CD4-positive, CD25-positive, alpha-beta regulatory T cell (primary cell): ENCODE measurements at regions not wholly inside any gene's neighbourhood (a gene's known extent, or its start where the extent isn't known, plus 50 kb on each side); places are given as distances from the start of the nearest gene placed in this dataset.

Source experiments
- ATAC-seq, 2 donors: fragments of 150-1000 bp; cut with Tn5 transposase; one replicate each; pipeline ENCODE4 v1.10.0; 2021; ENCODE audit warnings: low read depth in 2 of 2, moderate number of reproducible peaks in 2 of 2, moderate library complexity in 1 of 2
- DNase-seq, 3 donors: peaks; one replicate each; pipeline versions ENCODE4 v3.0.0 to v3.0.0-alpha.2; 2012 to 2022; ENCODE audit warnings: mixed read lengths in 1 of 3
- H3K27ac ChIP-seq: one replicate; pipeline ENCODE4 v1.7.0; 2013; ENCODE audit warnings: mild to moderate bottlenecking, low read length; ENCODE audit not compliant: insufficient read depth, poor library complexity, severe bottlenecking
- H3K27me3 ChIP-seq: one replicate; pipeline ENCODE4 v1.7.0; 2013; ENCODE audit warnings: low read length; ENCODE audit not compliant: control insufficient read depth, insufficient read depth
- H3K36me3 ChIP-seq: one replicate; pipeline ENCODE4 v1.7.0; 2013; ENCODE audit warnings: mild to moderate bottlenecking, low read length, moderate library complexity; ENCODE audit not compliant: control insufficient read depth, insufficient read depth
- H3K4me1 ChIP-seq: 2 replicates; pipeline ENCODE4 v1.7.0; 2013; ENCODE audit warnings: mild to moderate bottlenecking, low read length; ENCODE audit not compliant: insufficient read depth, control insufficient read depth, poor library complexity, severe bottlenecking
- H3K4me3 ChIP-seq: one replicate; pipeline ENCODE4 v1.7.0; 2013; ENCODE audit warnings: low read depth, mild to moderate bottlenecking, low read length, moderate library complexity
- H3K9me3 ChIP-seq, 2 experiments: 1 replicate in 1 of 2; 2 replicates in 1 of 2; pipeline ENCODE4 v1.7.0; 2013; ENCODE audit warnings: low read length in 2 of 2, mild to moderate bottlenecking in 1 of 2, moderate library complexity in 1 of 2; ENCODE audit not compliant: control insufficient read depth in 2 of 2
- H3K27ac Mint-ChIP-seq, 3 donors: one replicate each; pipeline ENCODE4 v1.8.0; 2020 to 2022; ENCODE audit warnings: mild to moderate bottlenecking in 3 of 3, mixed read lengths in 3 of 3, moderate library complexity in 2 of 3
- H3K27me3 Mint-ChIP-seq: one replicate; pipeline ENCODE4 v1.8.0; 2022; ENCODE audit warnings: mild to moderate bottlenecking, mixed read lengths
- H3K36me3 Mint-ChIP-seq: one replicate; pipeline ENCODE4 v1.8.0; 2020; ENCODE audit warnings: mixed read lengths
- H3K4me1 Mint-ChIP-seq, 4 donors: one replicate each; pipeline ENCODE4 v1.8.0; 2020 to 2022; ENCODE audit warnings: mixed read lengths in 4 of 4, mild to moderate bottlenecking in 1 of 4
- H3K4me3 Mint-ChIP-seq, 4 donors: one replicate each; pipeline ENCODE4 v1.8.0; 2020 to 2022; ENCODE audit warnings: mild to moderate bottlenecking in 4 of 4, mixed read lengths in 4 of 4, moderate library complexity in 3 of 4
- H3K9me3 Mint-ChIP-seq, 7 donors: one replicate each; pipeline ENCODE4 v1.8.0; 2020 to 2022; ENCODE audit warnings: mixed read lengths in 7 of 7, mild to moderate bottlenecking in 3 of 7, moderate library complexity in 2 of 7

DNA sequence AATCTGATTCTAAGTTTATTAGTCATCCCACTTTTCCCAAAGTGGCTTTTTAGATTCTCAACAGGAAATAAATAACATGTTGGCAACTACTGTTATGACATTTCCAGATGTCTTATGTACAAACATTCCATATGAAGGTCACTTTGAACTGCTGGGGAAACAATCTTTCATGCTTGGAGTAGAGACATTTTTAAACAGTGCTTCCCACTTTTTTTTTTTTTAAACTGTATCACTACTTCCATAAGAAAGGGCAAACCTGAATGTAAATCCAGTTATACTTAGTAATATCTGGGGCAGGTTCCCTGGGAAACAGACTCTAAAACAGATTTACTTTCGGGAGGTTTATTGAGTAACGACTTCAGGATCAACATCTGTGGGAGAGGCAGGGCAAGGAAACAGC, 473.8 kb downstream of the TAFA4 start:
- no peak for ATAC-seq
- Mint-ChIP-seq H3K27ac (no peak overlapping the region), H3K9me3 (peaks cover 0 to 6% (median 4%) of the 10 kb centered on the region in 7 donors), H3K4me1 (no peaks in the 10 kb centered on the region), H3K4me3 (no peak overlapping the region), H3K27me3 (peaks cover 6% of the 10 kb centered on the region), H3K36me3 (peaks cover 6% of the 10 kb centered on the region)
- no peaks in the 10 kb centered on the region for H3K27me3 ChIP-seq
- no peaks in the 10 kb centered on the region for H3K9me3 ChIP-seq
- H3K4me1 ChIP-seq = no peaks in the 10 kb centered on the region
- no peaks in the 10 kb centered on the region for H3K36me3 ChIP-seq
- H3K4me3 ChIP-seq = no peak overlapping the region
- no peak overlapping the region for H3K27ac ChIP-seq
- no peak for DNase-seq

DNA sequence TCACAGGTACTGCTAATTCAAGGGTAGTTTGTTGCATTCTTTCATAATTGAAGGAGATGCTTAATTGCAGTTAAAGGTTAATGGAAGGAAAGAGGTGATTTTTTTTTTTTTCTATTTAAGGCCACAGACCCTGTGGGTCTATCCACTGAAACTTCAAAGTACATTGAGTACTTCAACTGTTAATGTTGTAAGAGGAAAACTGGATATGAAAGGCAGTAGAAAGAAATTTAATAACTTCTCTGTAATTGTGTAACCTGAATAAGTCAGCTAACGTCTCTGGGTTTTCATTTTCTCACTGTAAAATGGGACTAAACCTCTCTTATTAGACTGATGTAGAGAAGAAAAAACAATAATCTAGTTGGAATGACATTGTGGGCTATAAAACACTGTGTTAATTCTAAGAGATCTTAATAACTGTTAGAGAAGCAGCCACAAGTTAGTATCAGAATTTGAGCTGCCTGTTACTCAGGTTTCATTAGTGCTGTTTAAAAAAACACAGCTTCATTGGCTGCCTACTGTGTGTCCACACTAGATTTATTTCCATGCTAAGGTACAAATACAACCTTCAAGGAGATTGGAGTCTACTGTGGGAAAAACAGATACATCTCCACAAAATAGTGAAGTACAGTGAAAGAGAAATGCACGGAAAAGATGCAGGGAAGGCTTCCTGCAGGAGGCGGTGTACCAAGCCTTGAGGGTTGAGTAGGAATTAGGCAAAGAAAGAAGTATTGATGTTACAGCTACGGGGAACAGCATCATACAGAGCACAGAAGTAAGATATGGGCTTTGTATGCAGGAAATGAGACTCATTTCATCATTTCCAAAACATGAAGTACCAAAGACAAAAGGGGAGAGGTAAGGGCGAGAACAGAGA, 483.6 kb downstream of the TAFA4 start:
- no peak overlapping the region for H3K4me3 ChIP-seq
- H3K4me1 ChIP-seq = no peaks in the 10 kb centered on the region
- peaks cover 0 to 5% (median 2%) of the 10 kb centered on the region in 7 donors for H3K9me3 Mint-ChIP-seq
- H3K27me3 Mint-ChIP-seq = peaks cover 5% of the 10 kb centered on the region
- H3K4me1 Mint-ChIP-seq = no peaks in the 10 kb centered on the region
- no peak overlapping the region for H3K27ac ChIP-seq
- no peak overlapping the region for H3K4me3 Mint-ChIP-seq
- no peak overlapping the region for H3K27ac Mint-ChIP-seq
- no peaks in the 10 kb centered on the region for H3K9me3 ChIP-seq
- DNase-seq = no peak
- no peak for ATAC-seq
- no peaks in the 10 kb centered on the region for H3K27me3 ChIP-seq
- no peaks in the 10 kb centered on the region for H3K36me3 ChIP-seq
- no peaks in the 10 kb centered on the region for H3K36me3 Mint-ChIP-seq

DNA sequence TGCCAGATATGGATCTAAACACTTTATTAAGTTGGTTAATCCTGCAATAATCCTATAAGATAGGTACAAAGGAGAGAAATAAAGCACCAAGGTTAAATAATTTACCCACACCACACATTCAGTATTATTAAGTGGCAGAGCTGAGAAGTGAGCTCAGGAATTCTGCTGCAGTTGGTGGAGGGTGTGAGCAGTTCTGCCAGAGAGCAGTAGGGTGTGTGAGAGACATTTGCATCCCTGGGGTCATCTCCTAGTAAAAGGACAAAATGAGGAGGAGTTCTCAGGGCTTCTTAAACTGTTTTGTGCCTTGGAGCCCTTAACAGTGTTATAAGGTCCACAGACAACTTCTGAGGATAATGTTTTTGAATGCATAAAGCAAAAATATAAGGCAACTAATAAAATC, 484.5 kb downstream of the TAFA4 start:
- Histone ChIP-seq H3K4me1 (no peaks in the 10 kb centered on the region), H3K9me3 (no peaks in the 10 kb centered on the region), H3K36me3 (no peaks in the 10 kb centered on the region), H3K27ac (no peak overlapping the region), H3K27me3 (no peaks in the 10 kb centered on the region), H3K4me3 (no peak overlapping the region)
- no peak overlapping the region for H3K4me3 Mint-ChIP-seq
- DNase-seq = no peak
- H3K36me3 Mint-ChIP-seq = no peaks in the 10 kb centered on the region
- H3K4me1 Mint-ChIP-seq = no peaks in the 10 kb centered on the region
- peaks cover 0 to 5% (median 2%) of the 10 kb centered on the region in 7 donors for H3K9me3 Mint-ChIP-seq
- H3K27ac Mint-ChIP-seq = no peak overlapping the region
- peaks cover 5% of the 10 kb centered on the region for H3K27me3 Mint-ChIP-seq
- ATAC-seq = no peak

DNA sequence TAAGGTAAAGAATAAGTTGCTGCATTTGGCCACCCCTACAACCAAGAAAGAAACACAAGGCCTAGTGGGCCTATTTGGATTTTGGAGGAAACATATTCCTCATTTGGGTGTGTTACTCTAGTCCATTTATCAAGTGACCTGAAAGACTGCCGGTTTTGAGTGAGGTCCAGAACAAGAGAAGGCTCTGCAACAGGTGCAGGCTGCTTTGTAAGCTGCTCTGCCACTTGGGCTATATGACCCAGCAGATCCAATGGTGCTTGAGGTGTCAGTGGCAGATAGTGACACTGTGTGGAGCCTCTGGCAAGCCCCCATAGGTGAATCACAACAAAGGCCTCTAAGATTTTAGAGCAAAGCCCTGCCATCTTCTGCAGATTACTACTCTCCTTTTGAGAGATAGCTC, 491.3 kb downstream of the TAFA4 start:
- Histone ChIP-seq H3K27ac (no peak overlapping the region), H3K27me3 (no peaks in the 10 kb centered on the region), H3K4me1 (no peaks in the 10 kb centered on the region), H3K36me3 (no peaks in the 10 kb centered on the region), H3K9me3 (no peaks in the 10 kb centered on the region), H3K4me3 (no peak overlapping the region)
- Mint-ChIP-seq H3K27me3 (peaks cover 5% of the 10 kb centered on the region), H3K27ac (no peak overlapping the region), H3K4me1 (no peaks in the 10 kb centered on the region), H3K9me3 (peaks cover 0 to 5% (median 0%) of the 10 kb centered on the region in 7 donors), H3K4me3 (no peak overlapping the region), H3K36me3 (no peaks in the 10 kb centered on the region)
- ATAC-seq (no peak), DNase-seq (no peak)

DNA sequence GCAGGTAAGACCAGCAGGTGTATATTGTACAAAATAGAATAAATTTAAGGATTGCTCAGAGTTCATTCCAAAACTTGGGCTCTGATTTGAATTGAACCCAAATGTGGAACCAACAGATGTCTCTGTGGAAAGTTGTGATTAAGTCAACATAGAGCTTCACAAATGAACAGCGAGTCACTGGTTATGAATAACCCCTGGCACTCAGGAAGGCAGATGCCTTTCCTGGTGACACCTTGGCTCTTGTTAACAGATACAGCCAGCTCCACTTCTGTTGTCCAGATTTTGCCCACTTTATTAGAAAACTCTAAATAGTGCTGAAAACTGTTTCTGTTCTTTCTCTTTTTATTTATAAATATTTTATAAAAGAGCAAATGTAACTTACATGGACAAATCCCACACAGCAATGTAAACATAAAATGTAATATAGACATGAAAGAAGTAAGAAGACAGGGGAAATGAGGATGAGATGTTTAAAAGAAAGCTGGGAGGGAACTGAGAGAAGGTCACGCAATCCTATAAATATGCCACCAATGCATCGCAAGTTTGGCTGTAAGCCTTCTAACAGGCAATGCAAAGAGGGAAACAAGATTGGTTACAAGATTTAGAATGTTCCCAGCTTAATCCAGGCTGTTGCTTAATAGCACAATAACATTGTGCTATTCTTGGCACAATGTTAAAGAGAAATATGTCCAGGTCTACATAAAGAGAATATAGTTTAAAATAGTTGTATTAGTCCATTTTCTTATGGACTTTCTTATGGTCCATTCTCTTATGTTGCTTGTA, 495.5 kb downstream of the TAFA4 start:
- Mint-ChIP-seq H3K9me3 (peaks cover 0 to 2% (median 0%) of the 10 kb centered on the region in 7 donors), H3K4me1 (no peaks in the 10 kb centered on the region)

DNA sequence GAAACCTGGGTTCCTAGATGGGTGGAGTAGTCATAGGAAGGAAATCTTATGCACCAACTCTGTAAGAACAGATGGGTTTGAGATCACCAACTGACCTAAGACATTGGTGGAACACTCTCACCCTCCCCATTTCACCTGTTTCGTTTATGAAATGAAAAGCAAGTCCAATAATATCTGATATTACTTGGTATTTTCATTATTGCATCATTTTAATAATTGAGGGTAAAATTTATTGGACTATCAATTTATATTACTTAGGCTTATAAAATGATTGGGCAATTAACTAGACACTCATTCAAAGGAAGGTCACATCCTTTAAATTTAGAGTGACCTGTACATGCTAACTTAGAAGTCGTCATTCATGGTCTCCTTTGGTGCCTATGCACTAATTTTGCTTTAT, 503.9 kb downstream of the TAFA4 start:
- no peaks in the 10 kb centered on the region for H3K27me3 ChIP-seq
- DNase-seq (no peak), ATAC-seq (no peak)
- no peaks in the 10 kb centered on the region for H3K9me3 ChIP-seq
- H3K27me3 Mint-ChIP-seq = no peaks in the 10 kb centered on the region
- H3K4me3 Mint-ChIP-seq = no peak overlapping the region
- H3K36me3 Mint-ChIP-seq = no peaks in the 10 kb centered on the region
- no peaks in the 10 kb centered on the region for H3K36me3 ChIP-seq
- H3K4me1 Mint-ChIP-seq = no peaks in the 10 kb centered on the region
- no peak overlapping the region for H3K27ac Mint-ChIP-seq
- H3K4me3 ChIP-seq = no peak overlapping the region
- no peak overlapping the region for H3K27ac ChIP-seq
- no peaks in the 10 kb centered on the region for H3K4me1 ChIP-seq
- H3K9me3 Mint-ChIP-seq = peaks cover 0 to 8% (median 0%) of the 10 kb centered on the region in 7 donors

More for the DNA sequence above, 495.5 kb downstream of the TAFA4 start:
- H3K4me1 ChIP-seq = no peaks in the 10 kb centered on the region
- DNase-seq = no peak
- Mint-ChIP-seq H3K27ac (no peak overlapping the region), H3K36me3 (no peaks in the 10 kb centered on the region), H3K27me3 (no peaks in the 10 kb centered on the region), H3K4me3 (no peak overlapping the region)
- H3K27me3 ChIP-seq = no peaks in the 10 kb centered on the region
- no peak for ATAC-seq
- no peak overlapping the region for H3K27ac ChIP-seq
- H3K4me3 ChIP-seq = no peak overlapping the region
- no peaks in the 10 kb centered on the region for H3K36me3 ChIP-seq
- no peaks in the 10 kb centered on the region for H3K9me3 ChIP-seq

DNA sequence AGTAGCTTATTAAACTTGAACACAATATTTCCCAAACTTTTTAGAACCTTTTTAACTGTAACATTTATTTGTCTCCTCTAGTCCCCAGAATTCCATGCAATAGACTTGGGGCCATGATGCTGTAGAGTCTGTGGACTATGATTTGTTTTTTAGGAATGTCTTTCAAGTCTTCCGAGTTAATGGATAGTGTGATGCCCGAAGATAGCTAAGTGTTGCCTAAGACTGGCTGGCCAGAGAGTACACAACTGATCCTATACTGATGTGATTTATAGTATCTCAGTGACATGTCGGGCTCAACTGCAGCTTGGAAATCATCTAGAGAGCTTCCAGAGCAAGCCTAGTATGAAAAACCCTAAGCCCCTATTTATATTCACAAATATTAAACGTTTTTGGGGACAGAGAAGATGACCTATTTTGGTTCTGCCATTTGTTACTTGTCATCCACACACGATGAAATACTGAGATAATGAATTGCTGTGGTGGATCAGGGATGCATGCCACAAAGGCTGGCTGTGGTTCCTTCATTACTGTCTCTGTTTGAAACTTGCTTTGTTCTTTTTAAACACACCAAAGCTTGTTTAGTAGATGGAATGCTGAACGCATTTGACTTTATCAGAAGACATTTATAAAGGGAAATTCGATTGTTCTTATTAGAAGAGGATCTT, 507.4 kb downstream of the TAFA4 start:
- H3K27ac Mint-ChIP-seq = no peak overlapping the region
- Histone ChIP-seq H3K36me3 (no peaks in the 10 kb centered on the region), H3K4me1 (no peaks in the 10 kb centered on the region), H3K27ac (no peak overlapping the region), H3K9me3 (no peaks in the 10 kb centered on the region), H3K27me3 (no peaks in the 10 kb centered on the region), H3K4me3 (no peak overlapping the region)
- no peaks in the 10 kb centered on the region for H3K27me3 Mint-ChIP-seq
- H3K9me3 Mint-ChIP-seq = peaks cover 0 to 8% (median 0%) of the 10 kb centered on the region in 7 donors
- no peak overlapping the region for H3K4me3 Mint-ChIP-seq
- ATAC-seq (no peak), DNase-seq (no peak)
- no peaks in the 10 kb centered on the region for H3K4me1 Mint-ChIP-seq
- no peaks in the 10 kb centered on the region for H3K36me3 Mint-ChIP-seq
